Stimulated activated naive CD8-positive, alpha-beta T cell treated with anti-CD3 and anti-CD28 coated beads, Interleukin-15, amount 100 ng/mL, for 72 hours (primary cell): ENCODE measurements at regions not wholly inside any gene's neighbourhood (a gene's known extent, or its start where the extent isn't known, plus 50 kb on each side); places are given as distances from the start of the nearest gene placed in this dataset.

ENCODE experiments used
- ATAC-seq: fragments of 150-1000 bp; cut with Tn5 transposase; 2 replicates; pipeline ENCODE4 v1.10.0; 2021; ENCODE audit warnings: mild to moderate bottlenecking, moderate library complexity
- DNase-seq, 2 donors: peaks; one replicate each; pipeline ENCODE4 v3.0.0; 2021 to 2022
- H3K27ac Mint-ChIP-seq, 2 donors: one replicate each; pipeline ENCODE4 v1.8.0; 2022; ENCODE audit warnings: mild to moderate bottlenecking in 2 of 2, mixed read lengths in 2 of 2, moderate library complexity in 2 of 2
- H3K27me3 Mint-ChIP-seq: one replicate; pipeline ENCODE4 v1.8.0; 2022; ENCODE audit warnings: mixed read lengths
- H3K4me1 Mint-ChIP-seq: one replicate; pipeline ENCODE4 v1.8.0; 2022; ENCODE audit warnings: mild to moderate bottlenecking, mixed read lengths
- H3K4me3 Mint-ChIP-seq, 2 donors: one replicate each; pipeline ENCODE4 v1.8.0; 2022; ENCODE audit warnings: mild to moderate bottlenecking in 2 of 2, mixed read lengths in 2 of 2, moderate library complexity in 1 of 2
- H3K9me3 Mint-ChIP-seq, 2 donors: one replicate each; pipeline ENCODE4 v1.8.0; 2022; ENCODE audit warnings: mixed read lengths in 2 of 2

- no peaks in the 10 kb centered on the region for H3K27me3 Mint-ChIP-seq
- H3K9me3 Mint-ChIP-seq: no peaks in the 10 kb centered on the region
- ATAC-seq: no peak
- DNase-seq: no peak
- no peak overlapping the region for H3K27ac Mint-ChIP-seq
- H3K4me3 Mint-ChIP-seq: no peak overlapping the region
- H3K4me1 Mint-ChIP-seq: peaks cover 17% of the 10 kb centered on the region
These were observed 96.6 kb upstream of the HNRNPU start for GRCh38 chr1:244960904-244961303.

- H3K4me1 Mint-ChIP-seq: peaks cover 4% of the 10 kb centered on the region
- DNase-seq (no peak), ATAC-seq (no peak)
- H3K27ac Mint-ChIP-seq: no peak overlapping the region
- no peaks in the 10 kb centered on the region for H3K27me3 Mint-ChIP-seq
- H3K4me3 Mint-ChIP-seq: no peak overlapping the region
- H3K9me3 Mint-ChIP-seq: no peaks in the 10 kb centered on the region
These were observed 94.2 kb upstream of the HNRNPU start for GRCh38 chr1:244958593-244958992.

- Mint-ChIP-seq H3K4me1 (no peaks in the 10 kb centered on the region), H3K4me3 (no peak overlapping the region), H3K27me3 (no peaks in the 10 kb centered on the region), H3K9me3 (no peaks in the 10 kb centered on the region), H3K27ac (no peak overlapping the region)
- ATAC-seq: no peak
- DNase-seq: no peak
These were observed 93.2 kb upstream of the HNRNPU start for GRCh38 chr1:244957525-244957924.

- DNase-seq (no peak), ATAC-seq (no peak)
- H3K27ac Mint-ChIP-seq: no peak overlapping the region
- no peaks in the 10 kb centered on the region for H3K27me3 Mint-ChIP-seq
- no peak overlapping the region for H3K4me3 Mint-ChIP-seq
- H3K9me3 Mint-ChIP-seq: no peaks in the 10 kb centered on the region
- no peaks in the 10 kb centered on the region for H3K4me1 Mint-ChIP-seq
These were observed 92.8 kb upstream of the HNRNPU start for GRCh38 chr1:244957122-244957521.

- DNase-seq: no peak
- Mint-ChIP-seq H3K27me3 (no peaks in the 10 kb centered on the region), H3K27ac (no peak overlapping the region), H3K4me1 (no peaks in the 10 kb centered on the region), H3K4me3 (no peak overlapping the region), H3K9me3 (no peaks in the 10 kb centered on the region)
- ATAC-seq: no peak
These were observed 91.3 kb upstream of the HNRNPU start for GRCh38 chr1:244955661-244956060.

GRCh38 chr1:244954359-244954758, 90.0 kb upstream of the HNRNPU start:
- no peaks in the 10 kb centered on the region for H3K27me3 Mint-ChIP-seq

GRCh38 chr1:244953901-244954300, 89.6 kb upstream of the HNRNPU start:
- ATAC-seq (no peak), DNase-seq (no peak)
- Mint-ChIP-seq H3K9me3 (no peaks in the 10 kb centered on the region), H3K4me1 (no peaks in the 10 kb centered on the region), H3K27me3 (no peaks in the 10 kb centered on the region), H3K4me3 (no peak overlapping the region), H3K27ac (no peak overlapping the region)

More at GRCh38 chr1:244954359-244954758, 90.0 kb upstream of the HNRNPU start:
- no peak for DNase-seq
- ATAC-seq: no peak
- H3K4me1 Mint-ChIP-seq: no peaks in the 10 kb centered on the region
- H3K9me3 Mint-ChIP-seq: no peaks in the 10 kb centered on the region
- no peak overlapping the region for H3K27ac Mint-ChIP-seq
- no peak overlapping the region for H3K4me3 Mint-ChIP-seq

- ATAC-seq: no peak
- peaks cover 4% of the 10 kb centered on the region for H3K27me3 Mint-ChIP-seq
- H3K27ac Mint-ChIP-seq: no peak overlapping the region
- DNase-seq: no peak
- H3K4me3 Mint-ChIP-seq: no peak overlapping the region
- no peaks in the 10 kb centered on the region for H3K4me1 Mint-ChIP-seq
- H3K9me3 Mint-ChIP-seq: no peaks in the 10 kb centered on the region
These were observed 88.6 kb upstream of the HNRNPU start for GRCh38 chr1:244952940-244953339.

- Mint-ChIP-seq H3K4me1 (no peaks in the 10 kb centered on the region), H3K27ac (no peak overlapping the region), H3K27me3 (peaks cover 9% of the 10 kb centered on the region), H3K4me3 (no peak overlapping the region), H3K9me3 (no peaks in the 10 kb centered on the region)
- DNase-seq (no peak), ATAC-seq (no peak)
These were observed 88.1 kb upstream of the HNRNPU start for GRCh38 chr1:244952280-244952933.

GRCh38 chr1:244948416-244948815, 84.1 kb upstream of the HNRNPU start:
- H3K27me3 Mint-ChIP-seq: peaks cover 10% of the 10 kb centered on the region
- ATAC-seq (no peak), DNase-seq (no peak)
- no peaks in the 10 kb centered on the region for H3K9me3 Mint-ChIP-seq
- no peak overlapping the region for H3K4me3 Mint-ChIP-seq
- no peaks in the 10 kb centered on the region for H3K4me1 Mint-ChIP-seq
- no peak overlapping the region for H3K27ac Mint-ChIP-seq

GRCh38 chr1:244945109-244945671, 80.8 kb upstream of the HNRNPU start:
- DNase-seq (no peak), ATAC-seq (no peak)
- Mint-ChIP-seq H3K9me3 (no peaks in the 10 kb centered on the region), H3K4me1 (no peaks in the 10 kb centered on the region), H3K27me3 (peaks cover 10% of the 10 kb centered on the region), H3K27ac (no peak overlapping the region), H3K4me3 (no peak overlapping the region)

- H3K27me3 Mint-ChIP-seq: no peaks in the 10 kb centered on the region
- DNase-seq: no peak
These were observed 76.8 kb upstream of the HNRNPU start for GRCh38 chr1:244941121-244941520.

GRCh38 chr1:244937099-244937498, 72.8 kb upstream of the HNRNPU start:
- Mint-ChIP-seq H3K9me3 (no peaks in the 10 kb centered on the region), H3K27me3 (no peaks in the 10 kb centered on the region)

More at GRCh38 chr1:244941121-244941520, 76.8 kb upstream of the HNRNPU start:
- H3K27ac Mint-ChIP-seq: no peak overlapping the region
- no peaks in the 10 kb centered on the region for H3K4me1 Mint-ChIP-seq
- ATAC-seq: no peak
- no peaks in the 10 kb centered on the region for H3K9me3 Mint-ChIP-seq
- no peak overlapping the region for H3K4me3 Mint-ChIP-seq

GRCh38 chr1:244920911-244921761, 56.8 kb upstream of the HNRNPU start:
- ATAC-seq (no peak), DNase-seq (no peak)
- H3K4me3 Mint-ChIP-seq: no peak overlapping the region
- H3K27ac Mint-ChIP-seq: no peak overlapping the region
- peaks cover 18% of the 10 kb centered on the region for H3K4me1 Mint-ChIP-seq
- H3K9me3 Mint-ChIP-seq: no peaks in the 10 kb centered on the region
- H3K27me3 Mint-ChIP-seq: peaks cover 10% of the 10 kb centered on the region

More at GRCh38 chr1:244937099-244937498, 72.8 kb upstream of the HNRNPU start:
- Mint-ChIP-seq H3K4me3 (no peak overlapping the region), H3K4me1 (no peaks in the 10 kb centered on the region), H3K27ac (no peak overlapping the region)
- ATAC-seq (no peak), DNase-seq (no peak)

GRCh38 chr1:244919320-244920282, 55.3 kb upstream of the HNRNPU start:
- ATAC-seq: no peak
- Mint-ChIP-seq H3K4me1 (peaks cover 18% of the 10 kb centered on the region), H3K27me3 (peaks cover 2% of the 10 kb centered on the region), H3K27ac (peak overlapping the region in 1 of 2 donors; percentile 2), H3K4me3 (peak overlapping the region; percentile 78 to 92), H3K9me3 (no peaks in the 10 kb centered on the region)
- no peak for DNase-seq
